ENCODE measurements at regions not wholly inside any gene's neighbourhood (a gene's known extent, or its start where the extent isn't known, plus 50 kb on each side); places are given as distances from the start of the nearest gene placed in this dataset.

- TF ChIP-seq REST (IDR thresholded peaks at IDR 0.05; ENCODE audit: borderline replicate concordance) (no peak), REST (CRISPR knock-in tag; IDR thresholded peaks at IDR 0.05; ENCODE audit: low read depth) (no peak), MTA2 (IDR thresholded peaks at IDR 0.05; ENCODE audit: low read depth) (no peak), MECOM (CRISPR knock-in tag; IDR thresholded peaks at IDR 0.05) (no peak), KAT7 (CRISPR knock-in tag; IDR thresholded peaks at IDR 0.05; ENCODE audit: borderline replicate concordance) (no peak)
Measured at GRCh38 chr6:139856562-139856961, 482.1 kb upstream of the CITED2 start (continued).

All from K562 (cell line).